Endothelial cell of umbilical vein (primary cell): ENCODE measurements at regions not wholly inside any gene's neighbourhood (a gene's known extent, or its start where the extent isn't known, plus 50 kb on each side); places are given as distances from the start of the nearest gene placed in this dataset.

ENCODE experiments used
- BruUV-seq: library from RNA; stranded (reverse); fragments of 400-500 nt; replicated peaks from 2 replicates; lab custom pipeline; 2021; lab: Mats Ljungman, UMichigan
- CTCF ChIA-PET: fragments of 300-600, 350-600 bp; sonication (Branson Sonifier 250); formaldehyde crosslinking; loops from one replicate; lab custom pipeline; 2021; ENCODE audit warnings: antibody characterized with exemption, inconsistent platforms; lab: Charles Lee
- POLR2A ChIA-PET: fragments of 300-600, 350-600 bp; sonication (Branson Sonifier 250); formaldehyde crosslinking; loops from one replicate; lab custom pipeline; 2021; ENCODE audit warnings: antibody characterized with exemption, inconsistent platforms; lab: Charles Lee
- DNase-seq: peaks from one replicate; pipeline ENCODE4 v3.0.0-alpha.2; 2011; ENCODE audit warnings: low read depth, low spot score
- FAIRE-seq: peaks from 2 replicates; lab custom pipeline; 2011; peaks lifted over from hg19 to GRCh38; lab: Jason Lieb, UNC
- H2AFZ ChIP-seq: 2 replicates; pipeline ENCODE4 v1.6.0; 2012; ENCODE audit warnings: low read depth, low read length, control low read depth, inconsistent platforms
- H3K27ac ChIP-seq: 2 replicates; pipeline ENCODE4 v1.5.1; 2011; ENCODE audit warnings: low read depth, mild to moderate bottlenecking, control low read depth, low read length, moderate library complexity; ENCODE audit not compliant: insufficient read depth
- H3K27me3 ChIP-seq, 2 experiments: 2 replicates each; pipeline versions ENCODE4 v1.6.0 to v1.6.1; 2011; ENCODE audit warnings: low read length in 2 of 2, mixed read lengths in 1 of 2; ENCODE audit not compliant: control insufficient read depth in 2 of 2, insufficient read depth in 2 of 2
- H3K36me3 ChIP-seq, 2 experiments: 2 replicates in 1 of 2; 3 replicates in 1 of 2; pipeline ENCODE4 v1.5.1; 2011; ENCODE audit warnings: low read length in 2 of 2, mild to moderate bottlenecking in 1 of 2, moderate library complexity in 1 of 2; ENCODE audit not compliant: control insufficient read depth in 2 of 2, insufficient read depth in 2 of 2; ENCODE audit errors: extremely low read depth in 1 of 2
- H3K4me1 ChIP-seq: 3 replicates; pipeline ENCODE4 v1.5.1; 2011; ENCODE audit warnings: mild to moderate bottlenecking, low read length; ENCODE audit not compliant: control insufficient read depth, insufficient read depth; ENCODE audit errors: extremely low read depth
- H3K4me2 ChIP-seq: 2 replicates; pipeline ENCODE4 v1.6.1; 2011; ENCODE audit warnings: low read length, control low read depth, mixed read lengths; ENCODE audit not compliant: insufficient read depth
- H3K4me3 ChIP-seq, 3 experiments: fragments of 200-600 bp in 1 of 3; sonication (generic), shearing (Covaris generic) in 1 of 3; replicated peaks in 1 of 3; 2 replicates each; pipeline ENCODE4 v1.5.1; 2011 to 2016; ENCODE audit warnings: control low read depth in 3 of 3, low read length in 3 of 3, mild to moderate bottlenecking in 2 of 3, inconsistent platforms in 1 of 3, low read depth in 1 of 3, moderate library complexity in 1 of 3; ENCODE audit not compliant: insufficient read depth in 1 of 3
- H3K79me2 ChIP-seq: 2 replicates; pipeline ENCODE4 v1.6.0; 2012; ENCODE audit warnings: low read length, inconsistent platforms; ENCODE audit not compliant: control insufficient read depth, insufficient read depth
- H3K9ac ChIP-seq: replicated peaks from 2 replicates; pipeline ENCODE3; 2011; ENCODE audit warnings: low read length, control low read depth; ENCODE audit not compliant: insufficient read depth; ENCODE audit errors: extremely low read depth
- H3K9me1 ChIP-seq: replicated peaks from 3 replicates; pipeline ENCODE4 v1.6.0; 2011; ENCODE audit warnings: mild to moderate bottlenecking, low read length; ENCODE audit not compliant: control insufficient read depth, insufficient read depth; ENCODE audit errors: extremely low read depth
- H3K9me3 ChIP-seq: replicated peaks from 2 replicates; pipeline ENCODE4 v1.5.1; 2012; ENCODE audit warnings: low read length, inconsistent platforms; ENCODE audit not compliant: control insufficient read depth, insufficient read depth
- H4K20me1 ChIP-seq: replicated peaks from 2 replicates; pipeline ENCODE3; 2011; ENCODE audit warnings: mild to moderate bottlenecking, low read length; ENCODE audit not compliant: control insufficient read depth, insufficient read depth; ENCODE audit errors: extremely low read depth
- CTCF ChIP-seq, 2 donors: IDR thresholded peaks; 1 replicate in 1 of 2; 2 replicates in 1 of 2; pipeline ENCODE4 v1.5.1; 2011; ENCODE audit warnings: low read length in 2 of 2, mild to moderate bottlenecking in 2 of 2, moderate library complexity in 2 of 2, control low read depth in 1 of 2, inconsistent platforms in 1 of 2, low read depth in 1 of 2; ENCODE audit not compliant: insufficient read depth in 1 of 2; ENCODE audit errors: extremely low read depth in 1 of 2
- EZH2 ChIP-seq: IDR thresholded peaks from 2 replicates; pipeline ENCODE4 v1.6.1; 2012; ENCODE audit warnings: borderline replicate concordance, low read depth, mild to moderate bottlenecking, moderate library complexity, low read length, inconsistent platforms; ENCODE audit not compliant: severe bottlenecking
- FOS ChIP-seq: IDR thresholded peaks from 2 replicates; pipeline ENCODE4 v1.6.1; 2011; ENCODE audit warnings: mild to moderate bottlenecking, low read length, moderate library complexity, borderline replicate concordance; ENCODE audit not compliant: insufficient read depth
- GATA2 ChIP-seq: IDR thresholded peaks from 2 replicates; pipeline ENCODE4 v1.7.0; 2011; ENCODE audit warnings: low read depth, mild to moderate bottlenecking, moderate library complexity, mixed read lengths, low read length; ENCODE audit not compliant: insufficient read length, insufficient read depth
- JUN ChIP-seq: IDR thresholded peaks from 2 replicates; pipeline ENCODE4 v1.6.1; 2011; ENCODE audit warnings: borderline replicate concordance, low read depth; ENCODE audit not compliant: insufficient read length, insufficient read depth
- MYC ChIP-seq: IDR thresholded peaks from one replicate; pipeline ENCODE4 v1.6.1; 2011; ENCODE audit warnings: mild to moderate bottlenecking, low read depth, low read length
- POLR2A ChIP-seq: IDR thresholded peaks from 2 replicates; pipeline ENCODE4 v1.6.1; 2012; ENCODE audit warnings: low read depth, mild to moderate bottlenecking, control low read depth, low read length
- POLR2AphosphoS5 ChIP-seq: IDR thresholded peaks from 2 replicates; pipeline ENCODE4 v1.6.1; 2012; ENCODE audit warnings: low read depth, mild to moderate bottlenecking, control low read depth, low read length, moderate library complexity; ENCODE audit not compliant: insufficient read depth
- dilution Hi-C: fragments of 300-500 bp; cut with MboI; formaldehyde crosslinking; loops from one replicate; pipeline ENCODE4 v1.15.0; 2019; ENCODE audit warnings: low sequenced_read_pairs; ENCODE audit not compliant: extremely low pct_ligation_motif_present
- intact Hi-C: fragments of 100-400 bp; cut with micrococcal nuclease; formaldehyde crosslinking; loops from one replicate; pipeline ENCODE4 v1.10.0; 2022
- TF ChIP-seq, protein P1 (sequence below): IDR thresholded peaks from 2 replicates; pipeline ENCODE4 v1.6.1; 2011; ENCODE audit not compliant: insufficient read depth, insufficient read length

DNA sequence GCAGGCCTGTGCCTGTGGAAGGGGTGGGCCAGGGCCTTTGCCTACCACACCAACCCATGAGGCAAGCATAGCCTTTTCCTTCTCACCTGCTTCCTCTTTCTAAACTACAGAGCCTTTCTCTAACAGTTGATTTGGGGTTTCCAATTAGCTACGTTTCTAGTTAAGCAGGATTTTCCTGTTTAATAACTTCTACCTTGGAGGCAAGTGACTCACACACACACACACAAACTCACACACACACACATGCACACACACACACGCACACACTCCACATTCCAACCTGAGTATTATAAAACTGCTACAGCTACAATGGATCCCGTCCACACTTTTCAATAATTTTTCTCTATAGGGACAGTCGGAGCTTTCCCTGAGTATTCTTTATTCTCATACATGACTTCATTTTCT, 84.9 kb downstream of the SOX11 start:
- H2AFZ ChIP-seq = no peak overlapping the region
- H3K27me3 ChIP-seq = no peaks in the 10 kb centered on the region
- FAIRE-seq (no peak), DNase-seq (no peak)
- H3K4me2 ChIP-seq = no peak overlapping the region
- dilution Hi-C loops = no loop called here
- no peaks in the 10 kb centered on the region for H3K9me1 ChIP-seq
- H3K79me2 ChIP-seq = no peaks in the 10 kb centered on the region
- intact Hi-C loops = no loop called here
- H4K20me1 ChIP-seq = no peaks in the 10 kb centered on the region
- no peaks in the 10 kb centered on the region for H3K4me1 ChIP-seq
- TF ChIP-seq JUN (no peak), CTCF (IDR thresholded peaks at IDR 0.05; ENCODE audit: extremely low read depth in 1 of 2, insufficient read depth in 1 of 2, low read depth in 1 of 2, low read length in 2 of 2) (no peak), POLR2AphosphoS5 (no peak), FOS (no peak), GATA2 (no peak), POLR2A (no peak), MYC (no peak), EZH2 (no peak)
- TF ChIP-seq, protein P1, sequence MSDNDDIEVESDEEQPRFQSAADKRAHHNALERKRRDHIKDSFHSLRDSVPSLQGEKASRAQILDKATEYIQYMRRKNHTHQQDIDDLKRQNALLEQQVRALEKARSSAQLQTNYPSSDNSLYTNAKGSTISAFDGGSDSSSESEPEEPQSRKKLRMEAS = no peak
- H3K4me3 ChIP-seq = no peak overlapping the region
- POLR2A ChIA-PET = no interaction called here
- CTCF ChIA-PET = no interaction called here
- BruUV-seq = no TSS peak
- H3K9me3 ChIP-seq = peaks cover 2% of the 10 kb centered on the region
- H3K36me3 ChIP-seq = no peaks in the 10 kb centered on the region
- H3K9ac ChIP-seq = no peak overlapping the region
- H3K27ac ChIP-seq = no peak overlapping the region
